HT-29 (cell line): ENCODE measurements at regions not wholly inside any gene's neighbourhood (a gene's known extent, or its start where the extent isn't known, plus 50 kb on each side); places are given as distances from the start of the nearest gene placed in this dataset.

Experiments used
- DNase-seq: peaks from one replicate; pipeline ENCODE4 v3.0.0-alpha.2; 2015; ENCODE audit warnings: low spot score

GRCh38 chr2:41042343-41042742, 590.5 kb upstream of the SLC8A1 start:
- DNase-seq: no peak

- no peak for DNase-seq
Observed at GRCh38 chr2:41061356-41061755, 609.5 kb upstream of the SLC8A1 start.

DNA sequence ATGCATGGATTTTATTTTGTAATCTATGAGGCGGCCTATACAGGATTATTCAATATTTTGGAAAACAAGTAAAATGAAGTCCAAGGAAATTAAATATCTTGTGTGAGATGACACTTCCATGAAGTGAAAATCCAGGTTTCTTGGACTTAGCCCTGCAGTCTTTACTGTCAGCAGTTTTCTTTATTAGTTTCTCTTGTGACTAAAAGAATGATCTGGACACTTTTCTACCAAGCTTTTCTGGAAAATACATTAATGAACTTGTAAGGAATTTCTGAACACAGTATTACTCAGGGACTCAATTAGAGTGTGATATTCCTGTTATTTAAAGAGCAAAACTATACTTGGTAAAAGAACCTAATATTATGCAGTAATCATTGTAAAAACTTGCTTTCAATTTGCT, 610.4 kb upstream of the SLC8A1 start:
- no peak for DNase-seq

GRCh38 chr2:41066168-41066567, 614.3 kb upstream of the SLC8A1 start:
- no peak for DNase-seq

DNA sequence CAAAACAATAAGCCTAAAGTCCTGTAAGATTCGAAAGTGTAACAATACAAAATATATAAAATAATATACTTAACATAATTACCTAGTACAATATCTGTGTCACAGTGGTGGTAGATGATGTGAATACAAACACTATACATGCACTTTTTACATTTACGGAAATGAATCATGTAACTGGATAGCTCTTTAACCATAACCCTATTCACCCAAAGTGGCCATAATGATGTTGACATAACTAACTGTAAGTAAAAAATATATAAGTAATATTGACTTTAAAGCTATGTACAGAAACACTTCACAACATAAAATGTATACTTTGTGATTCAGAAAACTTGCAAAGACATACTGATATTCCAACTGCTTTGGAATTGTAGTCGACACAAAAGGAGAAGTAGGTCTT, 616.9 kb upstream of the SLC8A1 start:
- no peak for DNase-seq

DNA sequence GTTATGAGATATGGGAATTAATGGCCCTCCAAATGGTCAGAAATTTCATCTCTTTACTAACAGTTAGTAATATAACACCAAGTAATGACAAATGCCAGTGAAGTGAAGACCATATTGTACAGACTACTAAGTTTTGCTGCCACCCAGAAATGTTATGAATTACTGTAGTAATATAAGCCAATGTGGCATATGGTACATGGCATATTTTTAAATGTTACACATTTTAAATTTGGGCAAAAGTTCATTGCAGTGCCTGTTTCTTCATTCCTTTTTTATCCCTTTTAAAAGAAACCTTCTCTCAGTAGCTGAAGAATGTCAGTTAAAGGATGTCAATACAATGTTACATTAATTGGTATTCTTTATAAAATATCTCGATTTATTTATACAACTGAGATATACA, 626.5 kb upstream of the SLC8A1 start:
- DNase-seq: no peak

GRCh38 chr2:41079011-41079410, 627.1 kb upstream of the SLC8A1 start:
- DNase-seq: no peak

DNA sequence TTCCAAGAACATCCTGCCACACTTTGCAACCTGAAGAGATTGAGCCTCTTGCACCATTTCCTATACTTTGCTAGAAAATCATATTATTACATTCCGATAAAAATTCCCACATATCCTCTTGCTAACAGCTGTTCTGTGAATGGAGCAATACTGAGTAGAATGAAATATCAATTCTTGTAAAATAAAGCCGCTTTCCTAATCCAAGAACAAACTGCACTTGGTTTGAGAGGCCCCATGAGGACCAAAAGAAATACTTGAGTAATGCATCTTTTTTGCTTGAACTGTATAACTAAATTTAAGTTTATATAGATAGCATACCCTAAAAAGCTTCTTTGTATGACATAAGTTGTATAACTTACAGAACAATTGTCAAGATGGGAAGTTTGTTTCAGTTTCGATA, 632.4 kb upstream of the SLC8A1 start:
- no peak for DNase-seq

GRCh38 chr2:41087946-41088345, 636.1 kb upstream of the SLC8A1 start:
- no peak for DNase-seq

- no peak for DNase-seq
Observed at GRCh38 chr2:41101281-41101680, 649.4 kb upstream of the SLC8A1 start.

DNA sequence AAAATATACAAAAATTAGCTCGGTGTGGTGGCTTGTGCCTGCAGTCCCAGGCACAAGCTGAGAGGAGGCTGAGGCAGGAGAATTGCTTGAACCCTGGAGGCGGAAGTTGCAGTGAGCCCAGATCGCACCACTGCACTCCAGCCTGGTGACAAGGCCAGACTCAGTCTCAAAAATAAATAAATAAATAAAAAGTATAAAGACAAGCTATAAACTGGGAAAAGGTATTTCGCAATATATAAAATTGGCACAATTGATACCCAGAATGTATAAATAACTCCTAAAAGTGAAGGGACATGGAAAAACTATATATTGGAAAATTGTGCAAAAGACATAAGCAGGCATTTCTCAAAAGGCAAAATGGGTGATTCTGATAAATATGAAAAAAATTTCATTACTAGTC, 657.9 kb upstream of the SLC8A1 start:
- no peak for DNase-seq

- DNase-seq: no peak
Observed at GRCh38 chr2:41111836-41112627, 660.1 kb upstream of the SLC8A1 start.

DNA sequence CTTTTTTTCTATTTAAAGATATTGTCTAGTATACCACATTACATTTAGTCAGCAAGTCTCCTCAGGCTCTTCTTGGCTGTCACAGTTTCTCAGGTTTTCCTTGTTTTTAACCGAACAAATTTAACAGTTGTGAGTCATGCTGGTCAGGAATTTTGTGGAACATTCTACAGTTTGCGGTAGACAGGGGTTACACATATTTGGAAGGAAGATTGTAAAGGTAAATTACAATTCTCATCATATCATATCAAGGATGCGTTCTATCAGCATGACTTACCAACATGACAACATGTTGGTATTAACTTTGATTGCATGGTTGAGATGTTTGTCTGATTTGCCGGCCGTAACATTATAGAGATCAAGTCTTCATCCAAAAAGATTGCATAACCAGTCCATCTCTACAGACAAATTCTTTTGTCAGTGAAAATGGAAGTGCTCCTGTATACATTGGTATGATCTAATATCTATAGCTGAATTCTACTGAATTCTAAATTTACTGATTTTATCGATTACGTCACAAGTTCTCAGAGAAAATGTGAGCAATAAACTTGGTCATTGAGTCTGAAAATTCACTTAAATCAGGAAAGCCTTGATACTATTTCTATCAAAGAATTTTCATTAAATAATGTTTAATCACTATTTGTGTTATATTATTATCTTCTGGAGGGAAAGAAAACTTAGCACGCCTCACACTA, 664.4 kb upstream of the SLC8A1 start:
- no peak for DNase-seq

GRCh38 chr2:41119489-41119888, 667.6 kb upstream of the SLC8A1 start:
- no peak for DNase-seq

GRCh38 chr2:41123341-41123740, 671.5 kb upstream of the SLC8A1 start:
- DNase-seq: no peak

- DNase-seq: no peak
Observed at GRCh38 chr2:41127351-41127750, 675.5 kb upstream of the SLC8A1 start.

- DNase-seq: no peak
Observed at GRCh38 chr2:41129988-41130387, 678.1 kb upstream of the SLC8A1 start.

DNA sequence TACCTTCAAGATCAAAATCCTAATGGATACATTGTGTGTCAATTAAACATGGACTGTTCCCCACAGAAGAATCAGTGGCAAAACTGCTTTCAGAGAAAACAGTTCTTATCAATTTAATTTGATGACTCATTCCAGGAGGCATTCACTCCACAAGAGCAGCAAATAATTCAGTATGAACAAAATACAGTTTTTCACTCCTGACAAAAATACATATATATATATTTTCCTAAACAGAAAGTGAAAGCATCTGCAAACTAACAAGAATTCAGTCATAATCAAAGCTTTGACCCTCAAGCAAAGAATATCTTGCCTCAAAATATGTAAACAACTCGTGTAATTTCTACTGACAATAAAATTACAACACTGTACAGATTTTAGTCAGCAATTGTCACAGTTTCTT, 685.1 kb upstream of the SLC8A1 start:
- no peak for DNase-seq

DNA sequence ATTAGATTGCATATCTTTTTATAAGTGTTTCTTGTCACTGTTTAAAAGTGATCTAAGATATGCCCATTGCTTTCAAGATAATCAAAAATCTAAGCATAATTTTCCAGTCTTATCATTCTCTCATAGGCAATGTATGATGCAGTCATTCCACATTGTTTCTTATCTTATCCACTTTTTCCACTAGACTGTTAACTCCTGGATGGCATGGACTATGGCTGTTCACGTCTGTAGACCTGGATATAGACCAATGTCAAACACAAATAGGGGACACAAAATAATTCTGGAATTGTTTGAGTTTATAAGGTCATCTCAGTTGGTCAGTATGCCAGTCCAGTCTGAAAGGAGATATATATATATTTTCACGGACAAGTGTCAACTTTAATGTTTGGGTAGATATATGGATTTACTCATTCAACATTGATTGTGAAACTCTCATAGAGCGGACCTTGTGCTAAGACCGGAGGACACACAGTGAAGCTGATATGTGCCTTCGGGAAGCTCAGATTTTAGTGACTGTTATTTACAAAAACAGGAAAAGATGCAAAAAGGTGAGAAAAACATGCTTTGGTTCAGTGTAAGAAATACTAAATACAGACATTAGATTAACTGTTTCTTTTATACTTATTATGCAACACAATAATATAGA, 689.4 kb upstream of the SLC8A1 start:
- no peak for DNase-seq

GRCh38 chr2:41142478-41142877, 690.6 kb upstream of the SLC8A1 start:
- DNase-seq: no peak

DNA sequence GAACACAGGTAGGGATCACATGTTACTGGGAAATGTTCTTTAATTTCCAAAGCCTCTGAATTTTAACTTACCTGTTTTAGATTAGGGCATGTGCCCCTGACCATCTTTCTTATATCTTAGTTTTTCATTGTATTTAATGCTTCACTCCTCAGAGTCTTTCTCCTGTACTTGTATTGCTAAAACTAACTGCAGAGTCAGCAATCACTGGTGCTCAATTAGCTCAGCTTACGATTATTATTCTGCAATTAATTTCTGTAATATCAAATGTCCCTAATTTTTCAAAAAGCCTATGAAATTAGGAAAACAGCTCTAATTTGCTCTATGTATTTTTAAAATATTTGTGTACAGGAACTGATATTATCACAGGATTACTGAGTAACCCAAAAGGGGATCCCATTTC, 693.2 kb upstream of the SLC8A1 start:
- DNase-seq: no peak

DNA sequence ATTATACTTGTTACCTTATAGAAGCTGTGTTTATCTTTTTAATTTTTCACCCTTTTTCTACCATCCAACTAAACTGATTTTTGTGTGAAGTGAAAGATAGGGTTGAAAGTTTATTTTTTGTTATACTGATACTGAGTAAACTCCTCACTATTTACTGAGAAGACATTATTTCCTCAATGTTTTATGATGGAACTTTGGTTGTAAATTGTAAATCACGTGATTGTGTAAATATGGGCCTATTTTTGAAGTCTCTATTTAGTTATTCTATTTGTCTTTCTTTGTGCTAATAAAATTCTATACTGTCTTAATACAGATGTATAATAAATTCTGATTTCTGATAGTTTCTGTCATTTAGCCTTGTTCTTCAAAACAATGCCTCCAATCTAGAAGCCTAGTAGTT, 697.2 kb upstream of the SLC8A1 start:
- no peak for DNase-seq

DNA sequence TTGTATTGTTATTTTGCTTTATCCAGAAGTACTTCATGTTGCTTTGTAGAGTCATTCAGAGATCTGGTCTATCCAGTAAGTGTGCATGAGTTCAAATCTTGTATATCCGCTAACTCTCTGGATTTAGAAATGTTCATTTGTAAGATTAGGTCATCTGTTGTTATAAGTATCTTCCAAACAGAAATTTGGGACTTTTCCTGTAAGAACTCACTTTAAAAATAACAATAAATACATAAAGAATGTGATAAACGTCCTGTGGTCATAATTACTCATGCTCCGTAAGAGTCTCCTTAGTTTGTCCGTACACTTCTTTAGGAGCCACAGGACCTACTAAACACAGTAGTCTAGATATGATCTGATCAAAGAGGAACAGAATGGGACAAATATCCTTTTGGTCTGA, 699.9 kb upstream of the SLC8A1 start:
- DNase-seq: no peak
